Keratinocyte (primary cell): ENCODE measurements at regions not wholly inside any gene's neighbourhood (a gene's known extent, or its start where the extent isn't known, plus 50 kb on each side); places are given as distances from the start of the nearest gene placed in this dataset.

Experiments
- CTCF ChIP-seq, 3 experiments: IDR thresholded peaks in 1 of 3; conservative IDR thresholded peaks in 1 of 3; optimal IDR thresholded peaks in 1 of 3; 2 replicates in 2 of 3; 3 replicates in 1 of 3; pipeline versions ENCODE3 to v1.5.1; 2011; ENCODE audit warnings: low read length in 3 of 3, mild to moderate bottlenecking in 3 of 3, moderate library complexity in 2 of 3, control low read depth in 1 of 3, inconsistent platforms in 1 of 3; ENCODE audit not compliant: insufficient read depth in 2 of 3; ENCODE audit errors: extremely low read depth in 1 of 3
- EZH2 ChIP-seq: IDR thresholded peaks from one replicate; pipeline ENCODE4 v1.6.1; 2012; ENCODE audit warnings: inconsistent platforms, mild to moderate bottlenecking, low read length, moderate library complexity

DNA sequence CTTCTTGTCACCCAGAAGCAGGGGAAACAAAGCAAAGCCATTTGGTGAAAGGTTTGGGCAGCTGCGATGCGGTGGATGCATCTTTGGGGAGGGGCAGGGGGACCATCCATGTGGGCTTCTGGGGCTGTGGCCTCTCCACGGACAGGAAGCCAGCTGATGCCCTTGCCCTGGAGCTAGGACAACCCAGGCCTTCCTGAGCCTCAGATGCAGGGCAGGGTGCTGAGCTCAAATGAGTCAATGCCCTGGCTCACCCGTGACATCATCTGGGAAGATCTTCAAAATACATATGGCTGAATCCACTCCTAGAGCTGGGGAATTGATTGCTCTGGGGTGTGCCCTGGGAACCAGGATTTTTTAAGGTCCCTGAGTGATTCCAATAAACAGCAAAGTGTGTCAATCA is 1418.2 kb downstream of the TBC1D22A start:
- TF ChIP-seq CTCF (optimal IDR thresholded peaks at IDR 0.05 in 1 of 3, IDR thresholded peaks at IDR 0.05 in 1 of 3, conservative IDR thresholded peaks at IDR 0.05 in 1 of 3; ENCODE audit: extremely low read depth in 1 of 3, insufficient read depth in 2 of 3, low read length in 3 of 3), result no peak
- no peak for TF ChIP-seq EZH2
